Body of pancreas (tissue), 4 donors: ENCODE measurements at regions not wholly inside any gene's neighbourhood (a gene's known extent, or its start where the extent isn't known, plus 50 kb on each side); places are given as distances from the start of the nearest gene placed in this dataset.

ENCODE experiments used
- CTCF ChIP-seq, 7 experiments: fragments of 450-650 bp in 4 of 7; fragments of 200-600 bp in 3 of 7; sonication (generic) in 3 of 7; IDR thresholded peaks; one replicate each; pipeline ENCODE4 v1.5.1; 2016 to 2019; ENCODE audit warnings: antibody characterized with exemption in 7 of 7
- POLR2A ChIP-seq, 3 donors: fragments of 450-650 bp; IDR thresholded peaks; one replicate each; pipeline ENCODE4 v1.6.1; 2016; ENCODE audit warnings: antibody characterized with exemption in 3 of 3, mild to moderate bottlenecking in 2 of 3

GRCh38 chr17:13228225-13228624, 210.4 kb upstream of the ELAC2 start:
- TF ChIP-seq CTCF (IDR thresholded peaks at IDR 0.05) (no peak), POLR2A (IDR thresholded peaks at IDR 0.05) (no peak)
